ENCODE measurements at regions not wholly inside any gene's neighbourhood (a gene's known extent, or its start where the extent isn't known, plus 50 kb on each side); places are given as distances from the start of the nearest gene placed in this dataset.
"Not testable (repeated sequence)": the region's sequence is repeated elsewhere in the genome, so short reads cannot be mapped to it uniquely, and the experiment has no call there.

GRCh38 chr7:81211204-81211933 lies 292.5 kb upstream of the SEMA3C start:
- peak; percentile 45 for DNase-seq

GRCh38 chr7:81210137-81211064 lies 291.6 kb upstream of the SEMA3C start:
- DNase-seq = no peak

GRCh38 chr7:81209059-81209458 lies 290.2 kb upstream of the SEMA3C start:
- no peak for DNase-seq

GRCh38 chr7:81207801-81208200 lies 288.9 kb upstream of the SEMA3C start:
- DNase-seq = no peak

- DNase-seq = no peak
These were observed 288.0 kb upstream of the SEMA3C start for GRCh38 chr7:81206667-81207360.

- no peak for DNase-seq
These were observed 287.4 kb upstream of the SEMA3C start for GRCh38 chr7:81206217-81206616.

- DNase-seq = no peak
These were observed 282.3 kb upstream of the SEMA3C start for GRCh38 chr7:81201188-81201587.

- no peak for DNase-seq
These were observed 279.9 kb upstream of the SEMA3C start for GRCh38 chr7:81198766-81199165.

- DNase-seq = no peak
These were observed 278.4 kb upstream of the SEMA3C start for GRCh38 chr7:81197266-81197665.

GRCh38 chr7:81195033-81195432 lies 276.2 kb upstream of the SEMA3C start:
- no peak for DNase-seq

GRCh38 chr7:81190997-81191768 lies 272.3 kb upstream of the SEMA3C start:
- DNase-seq = no peak

- DNase-seq = no peak
These were observed 268.9 kb upstream of the SEMA3C start for GRCh38 chr7:81187753-81188152.

- DNase-seq = no peak
These were observed 267.8 kb upstream of the SEMA3C start for GRCh38 chr7:81186691-81187090.

GRCh38 chr7:81185072-81185471 lies 266.2 kb upstream of the SEMA3C start:
- DNase-seq = no peak

GRCh38 chr7:81183326-81183725 lies 264.5 kb upstream of the SEMA3C start:
- no peak for DNase-seq

GRCh38 chr7:81182056-81182455 lies 263.2 kb upstream of the SEMA3C start:
- not testable (repeated sequence) for DNase-seq

GRCh38 chr7:81181066-81181465 lies 262.2 kb upstream of the SEMA3C start:
- DNase-seq = no peak

- DNase-seq = no peak
These were observed 261.7 kb upstream of the SEMA3C start for GRCh38 chr7:81180573-81180972.

- no peak for DNase-seq
These were observed 256.6 kb upstream of the SEMA3C start for GRCh38 chr7:81175275-81175940.

- no peak for DNase-seq
These were observed 255.0 kb upstream of the SEMA3C start for GRCh38 chr7:81173766-81174281.

GRCh38 chr7:81170291-81170690 lies 251.4 kb upstream of the SEMA3C start:
- no peak for DNase-seq

- no peak for DNase-seq
These were observed 249.1 kb upstream of the SEMA3C start for GRCh38 chr7:81167934-81168333.
